Large intestine (tissue), 3 donors: ENCODE measurements at regions not wholly inside any gene's neighbourhood (a gene's known extent, or its start where the extent isn't known, plus 50 kb on each side); places are given as distances from the start of the nearest gene placed in this dataset.

Experiments
- DNase-seq, 2 donors: peaks; one replicate each; pipeline versions ENCODE4 v3.0.0 to v3.0.0-alpha.2; 2013
- H3K27ac ChIP-seq: one replicate; pipeline ENCODE4 v1.5.1; 2013; ENCODE audit warnings: low read length
- H3K27me3 ChIP-seq: 2 replicates; pipeline ENCODE4 v1.6.1; 2013; ENCODE audit warnings: low read length; ENCODE audit not compliant: control insufficient read depth, insufficient read depth
- H3K36me3 ChIP-seq: 2 replicates; pipeline ENCODE4 v1.6.1; 2013; ENCODE audit warnings: low read length; ENCODE audit not compliant: control insufficient read depth, insufficient read depth
- H3K4me1 ChIP-seq: one replicate; pipeline ENCODE4 v1.6.1; 2013; ENCODE audit warnings: low read length; ENCODE audit not compliant: control insufficient read depth, insufficient read depth
- H3K4me3 ChIP-seq: one replicate; pipeline ENCODE4 v1.5.1; 2013; ENCODE audit warnings: low read length
- H3K9me3 ChIP-seq: one replicate; pipeline ENCODE4 v1.6.1; 2013; ENCODE audit warnings: mild to moderate bottlenecking, low read depth, low read length, moderate library complexity; ENCODE audit not compliant: control insufficient read depth
- WGBS: methylation state at CpG from one replicate; pipeline ENCODE4 v1.1.5; 2013; ENCODE audit warnings: low lambda C conversion rate; ENCODE audit not compliant: insufficient coverage; 5-methylcytosine and 5-hydroxymethylcytosine counted together

- Histone ChIP-seq H3K27ac (no peak overlapping the region), H3K4me1 (no peaks in the 10 kb centered on the region), H3K36me3 (no peaks in the 10 kb centered on the region), H3K9me3 (no peaks in the 10 kb centered on the region), H3K27me3 (no peaks in the 10 kb centered on the region), H3K4me3 (no peak overlapping the region)
- WGBS: 80% methylated on average over 1 of the region's 5 CpGs
- DNase-seq: no peak
Observed at GRCh38 chr10:4691776-4692175, 134.2 kb upstream of the AKR1E2 start.

DNA sequence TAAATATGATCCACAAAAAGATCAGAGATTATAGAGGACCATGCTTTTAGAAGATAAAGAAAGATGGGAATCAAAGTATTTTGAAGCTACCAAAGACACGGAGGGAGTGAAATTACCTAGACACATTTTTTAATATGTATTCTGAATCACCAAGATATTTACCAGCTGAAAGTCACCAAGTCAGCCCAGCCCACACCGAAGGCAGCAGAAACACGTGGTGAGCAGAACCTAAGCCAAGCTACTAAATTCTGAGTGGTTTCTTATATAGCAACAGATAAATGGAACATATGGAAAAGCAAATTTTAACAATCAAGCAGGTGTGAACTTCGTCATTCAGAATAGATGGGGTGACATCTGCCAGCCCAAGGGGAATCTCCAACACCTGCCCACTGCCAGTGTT lies 134.7 kb upstream of the AKR1E2 start:
- H3K27ac ChIP-seq: no peak overlapping the region
- no peaks in the 10 kb centered on the region for H3K4me1 ChIP-seq
- no peaks in the 10 kb centered on the region for H3K27me3 ChIP-seq
- H3K9me3 ChIP-seq: no peaks in the 10 kb centered on the region
- no peaks in the 10 kb centered on the region for H3K36me3 ChIP-seq
- H3K4me3 ChIP-seq: no peak overlapping the region
- DNase-seq: no peak
- no CpG with 5 or more reads among the region's 4 CpGs for WGBS

DNA sequence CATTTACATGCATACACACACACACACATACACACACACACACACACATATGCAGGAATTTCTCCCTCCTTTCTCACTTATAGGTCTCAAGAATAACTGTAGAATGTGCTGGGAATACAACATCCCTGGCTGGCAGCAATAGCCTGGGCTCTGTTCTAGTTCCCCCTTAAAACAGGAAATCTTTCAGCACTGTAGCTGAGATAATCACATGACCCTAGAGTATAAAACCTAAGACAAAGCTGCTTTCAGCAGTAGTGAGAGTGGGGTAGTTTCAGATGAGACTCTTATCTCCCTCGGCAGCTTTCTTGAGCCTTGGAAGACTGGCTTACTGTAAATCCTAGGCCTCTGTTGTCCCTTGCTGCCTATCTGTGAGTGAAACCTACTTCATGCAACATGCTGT lies 137.4 kb upstream of the AKR1E2 start:
- WGBS: 50% methylated on average over 1 of the region's 1 CpG
- Histone ChIP-seq H3K4me1 (no peaks in the 10 kb centered on the region), H3K36me3 (no peaks in the 10 kb centered on the region), H3K9me3 (no peaks in the 10 kb centered on the region), H3K4me3 (no peak overlapping the region), H3K27me3 (no peaks in the 10 kb centered on the region), H3K27ac (no peak overlapping the region)
- peak; percentile 6 to 40 for DNase-seq

GRCh38 chr10:4688168-4688567 lies 137.8 kb upstream of the AKR1E2 start:
- WGBS: no CpG with 5 or more reads among the region's 3 CpGs

GRCh38 chr10:4687397-4687796 lies 138.6 kb upstream of the AKR1E2 start:
- Histone ChIP-seq H3K27me3 (no peaks in the 10 kb centered on the region), H3K27ac (no peak overlapping the region), H3K4me1 (no peaks in the 10 kb centered on the region), H3K4me3 (no peak overlapping the region), H3K9me3 (no peaks in the 10 kb centered on the region), H3K36me3 (no peaks in the 10 kb centered on the region)
- WGBS: no CpG with 5 or more reads among the region's 3 CpGs
- no peak for DNase-seq

More at GRCh38 chr10:4688168-4688567, 137.8 kb upstream of the AKR1E2 start:
- H3K36me3 ChIP-seq: no peaks in the 10 kb centered on the region
- H3K9me3 ChIP-seq: no peaks in the 10 kb centered on the region
- no peak for DNase-seq
- no peaks in the 10 kb centered on the region for H3K27me3 ChIP-seq
- H3K4me3 ChIP-seq: no peak overlapping the region
- H3K27ac ChIP-seq: no peak overlapping the region
- no peaks in the 10 kb centered on the region for H3K4me1 ChIP-seq

DNA sequence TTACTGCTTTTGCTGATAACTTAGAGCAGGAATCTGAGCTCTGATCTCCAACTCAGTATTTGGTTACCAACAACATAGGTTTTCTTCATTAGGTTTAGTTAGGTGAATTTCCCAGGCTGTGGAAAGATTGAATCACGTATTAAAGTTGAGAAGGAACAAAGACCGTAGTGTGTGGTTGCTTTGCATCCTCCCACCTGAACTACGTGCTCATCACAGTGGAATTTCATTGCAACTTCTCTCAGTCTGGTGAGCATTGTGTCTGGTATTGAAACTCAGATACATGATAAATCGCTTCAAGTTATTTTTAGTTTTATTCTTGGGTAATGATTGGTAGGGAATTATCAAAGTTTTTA lies 139.4 kb upstream of the AKR1E2 start:
- WGBS: 73% methylated on average over 3 of the region's 4 CpGs
- H3K9me3 ChIP-seq: no peaks in the 10 kb centered on the region
- H3K27me3 ChIP-seq: no peaks in the 10 kb centered on the region
- no peaks in the 10 kb centered on the region for H3K36me3 ChIP-seq
- no peak for DNase-seq
- H3K4me1 ChIP-seq: no peaks in the 10 kb centered on the region
- no peak overlapping the region for H3K27ac ChIP-seq
- no peak overlapping the region for H3K4me3 ChIP-seq

DNA sequence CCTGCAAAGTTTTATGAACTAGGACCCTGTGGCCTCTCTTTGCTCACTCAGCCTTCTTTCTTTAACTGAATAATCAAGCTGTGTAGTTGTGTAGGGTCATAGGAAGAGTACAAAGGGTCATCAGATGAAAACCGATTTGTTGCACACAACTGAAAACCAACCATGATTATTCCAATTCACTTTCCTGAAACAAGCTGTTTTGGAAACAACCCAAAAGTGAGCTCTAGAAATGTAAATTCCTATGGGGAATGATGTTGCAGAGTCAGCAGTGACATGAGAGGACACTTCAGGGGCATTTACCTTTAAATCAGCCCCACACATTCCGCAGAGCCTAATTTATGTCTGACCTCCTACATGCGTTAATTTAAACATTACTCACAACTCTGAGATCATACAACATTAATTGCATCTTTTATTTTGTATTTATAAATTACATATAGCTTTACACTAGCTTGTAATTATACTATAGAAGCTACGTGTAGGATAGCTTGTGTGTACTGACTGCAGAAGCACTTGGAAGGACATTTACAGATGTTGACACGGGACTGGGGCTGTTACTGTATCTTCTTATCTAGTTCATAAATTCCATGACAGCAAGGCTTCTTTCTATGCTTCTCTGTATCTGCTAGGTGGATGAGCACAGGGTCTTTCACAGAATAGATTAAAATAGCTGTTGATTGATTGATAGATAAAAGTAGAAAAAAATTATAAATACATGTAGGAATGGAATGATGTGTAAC lies 139.9 kb upstream of the AKR1E2 start:
- 42% methylated on average over 3 of the region's 5 CpGs for WGBS
- Histone ChIP-seq H3K27ac (no peak overlapping the region), H3K4me1 (no peaks in the 10 kb centered on the region), H3K36me3 (no peaks in the 10 kb centered on the region), H3K9me3 (no peaks in the 10 kb centered on the region), H3K27me3 (no peaks in the 10 kb centered on the region), H3K4me3 (no peak overlapping the region)
- peak in 1 of 2 donors; percentile 33 for DNase-seq

DNA sequence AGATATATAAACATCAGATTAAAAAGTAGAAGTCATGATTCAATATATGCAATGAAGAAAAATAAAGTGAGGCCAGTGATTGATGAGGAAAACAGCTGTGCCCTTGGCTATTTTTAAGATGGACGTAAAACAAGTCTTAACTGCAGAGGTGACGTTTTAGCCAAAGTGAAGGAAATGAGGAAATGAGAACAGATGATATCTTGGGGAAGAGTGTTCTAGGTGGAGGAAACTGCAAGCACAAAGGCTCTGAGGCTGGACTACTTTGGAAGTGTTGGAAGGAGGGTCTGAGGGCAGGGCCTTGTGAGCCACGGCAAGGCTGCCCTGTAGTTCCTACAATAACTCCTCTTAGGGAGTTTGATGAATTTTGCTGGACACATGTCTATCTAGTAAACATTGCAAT lies 140.5 kb upstream of the AKR1E2 start:
- H3K4me1 ChIP-seq: no peaks in the 10 kb centered on the region
- WGBS: 88% methylated on average over 1 of the region's 3 CpGs
- H3K36me3 ChIP-seq: no peaks in the 10 kb centered on the region
- DNase-seq: no peak
- H3K9me3 ChIP-seq: no peaks in the 10 kb centered on the region
- no peak overlapping the region for H3K27ac ChIP-seq
- H3K27me3 ChIP-seq: no peaks in the 10 kb centered on the region
- H3K4me3 ChIP-seq: no peak overlapping the region

GRCh38 chr10:4684434-4684833 lies 141.6 kb upstream of the AKR1E2 start:
- no peak for DNase-seq
- H3K27ac ChIP-seq: no peak overlapping the region
- H3K4me1 ChIP-seq: peaks cover under 1% of the 10 kb centered on the region
- no peaks in the 10 kb centered on the region for H3K36me3 ChIP-seq
- H3K4me3 ChIP-seq: no peak overlapping the region
- H3K9me3 ChIP-seq: no peaks in the 10 kb centered on the region
- H3K27me3 ChIP-seq: no peaks in the 10 kb centered on the region

DNA sequence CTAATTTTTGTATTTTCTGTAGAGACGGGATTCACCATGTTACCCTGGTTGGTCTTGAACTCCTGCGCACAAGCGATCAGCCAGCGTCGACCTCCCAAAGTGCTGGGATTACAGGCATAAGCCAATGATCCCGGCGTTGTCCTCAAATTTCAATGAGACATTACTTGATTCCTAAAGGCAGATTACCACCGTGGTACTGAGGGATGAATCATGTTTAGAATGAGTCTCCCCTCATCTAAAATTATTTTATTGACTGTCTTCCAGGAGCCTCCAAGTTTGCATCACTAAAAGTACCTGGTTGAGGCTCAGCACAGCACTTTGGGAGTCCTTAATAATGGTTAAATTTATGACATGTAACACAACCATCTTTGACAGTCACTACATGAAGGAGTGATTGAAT lies 142.2 kb upstream of the AKR1E2 start:
- peaks cover 5% of the 10 kb centered on the region for H3K4me1 ChIP-seq
- no peak overlapping the region for H3K4me3 ChIP-seq
- no peak for DNase-seq
- H3K9me3 ChIP-seq: no peaks in the 10 kb centered on the region
- H3K36me3 ChIP-seq: no peaks in the 10 kb centered on the region
- no CpG with 5 or more reads among the region's 8 CpGs for WGBS
- no peak overlapping the region for H3K27ac ChIP-seq
- no peaks in the 10 kb centered on the region for H3K27me3 ChIP-seq

GRCh38 chr10:4683137-4683536 lies 142.9 kb upstream of the AKR1E2 start:
- H3K4me1 ChIP-seq: peaks cover 10% of the 10 kb centered on the region
- H3K27ac ChIP-seq: no peak overlapping the region
- no peaks in the 10 kb centered on the region for H3K36me3 ChIP-seq
- WGBS: 100% methylated on average over 1 of the region's 2 CpGs
- no peaks in the 10 kb centered on the region for H3K9me3 ChIP-seq
- DNase-seq: no peak
- H3K4me3 ChIP-seq: no peak overlapping the region
- no peaks in the 10 kb centered on the region for H3K27me3 ChIP-seq
